Endothelial cell of umbilical vein (primary cell): ENCODE measurements at regions not wholly inside any gene's neighbourhood (a gene's known extent, or its start where the extent isn't known, plus 50 kb on each side); places are given as distances from the start of the nearest gene placed in this dataset.

Source experiments
- CTCF ChIP-seq, 2 donors: IDR thresholded peaks; 1 replicate in 1 of 2; 2 replicates in 1 of 2; pipeline ENCODE4 v1.5.1; 2011; ENCODE audit warnings: low read length in 2 of 2, mild to moderate bottlenecking in 2 of 2, moderate library complexity in 2 of 2, control low read depth in 1 of 2, inconsistent platforms in 1 of 2, low read depth in 1 of 2; ENCODE audit not compliant: insufficient read depth in 1 of 2; ENCODE audit errors: extremely low read depth in 1 of 2
- EZH2 ChIP-seq: IDR thresholded peaks from 2 replicates; pipeline ENCODE4 v1.6.1; 2012; ENCODE audit warnings: borderline replicate concordance, low read depth, mild to moderate bottlenecking, moderate library complexity, low read length, inconsistent platforms; ENCODE audit not compliant: severe bottlenecking
- FOS ChIP-seq: IDR thresholded peaks from 2 replicates; pipeline ENCODE4 v1.6.1; 2011; ENCODE audit warnings: mild to moderate bottlenecking, low read length, moderate library complexity, borderline replicate concordance; ENCODE audit not compliant: insufficient read depth
- GATA2 ChIP-seq: IDR thresholded peaks from 2 replicates; pipeline ENCODE4 v1.7.0; 2011; ENCODE audit warnings: low read depth, mild to moderate bottlenecking, moderate library complexity, mixed read lengths, low read length; ENCODE audit not compliant: insufficient read length, insufficient read depth
- JUN ChIP-seq: IDR thresholded peaks from 2 replicates; pipeline ENCODE4 v1.6.1; 2011; ENCODE audit warnings: borderline replicate concordance, low read depth; ENCODE audit not compliant: insufficient read length, insufficient read depth
- MAX ChIP-seq: IDR thresholded peaks from 2 replicates; pipeline ENCODE4 v1.6.1; 2011; ENCODE audit not compliant: insufficient read depth, insufficient read length
- MYC ChIP-seq: IDR thresholded peaks from one replicate; pipeline ENCODE4 v1.6.1; 2011; ENCODE audit warnings: mild to moderate bottlenecking, low read depth, low read length
- POLR2A ChIP-seq: IDR thresholded peaks from 2 replicates; pipeline ENCODE4 v1.6.1; 2012; ENCODE audit warnings: low read depth, mild to moderate bottlenecking, control low read depth, low read length
- POLR2AphosphoS5 ChIP-seq: IDR thresholded peaks from 2 replicates; pipeline ENCODE4 v1.6.1; 2012; ENCODE audit warnings: low read depth, mild to moderate bottlenecking, control low read depth, low read length, moderate library complexity; ENCODE audit not compliant: insufficient read depth

GRCh38 chr20:22480336-22480735, 104.0 kb downstream of the FOXA2 start:
- TF ChIP-seq CTCF (IDR thresholded peaks at IDR 0.05; ENCODE audit: extremely low read depth in 1 of 2, insufficient read depth in 1 of 2, low read depth in 1 of 2, low read length in 2 of 2) (no peak), POLR2AphosphoS5 (no peak), GATA2 (no peak), EZH2 (no peak), JUN (no peak), MAX (no peak), POLR2A (no peak), MYC (no peak), FOS (no peak)
